Suppressor macrophage treated with lipopolysaccharide for 4 hours (primary cell): ENCODE measurements at regions not wholly inside any gene's neighbourhood (a gene's known extent, or its start where the extent isn't known, plus 50 kb on each side); places are given as distances from the start of the nearest gene placed in this dataset.

Experiments
- DNase-seq: peaks from one replicate; pipeline ENCODE4 v3.0.0-alpha.2; 2020

DNA sequence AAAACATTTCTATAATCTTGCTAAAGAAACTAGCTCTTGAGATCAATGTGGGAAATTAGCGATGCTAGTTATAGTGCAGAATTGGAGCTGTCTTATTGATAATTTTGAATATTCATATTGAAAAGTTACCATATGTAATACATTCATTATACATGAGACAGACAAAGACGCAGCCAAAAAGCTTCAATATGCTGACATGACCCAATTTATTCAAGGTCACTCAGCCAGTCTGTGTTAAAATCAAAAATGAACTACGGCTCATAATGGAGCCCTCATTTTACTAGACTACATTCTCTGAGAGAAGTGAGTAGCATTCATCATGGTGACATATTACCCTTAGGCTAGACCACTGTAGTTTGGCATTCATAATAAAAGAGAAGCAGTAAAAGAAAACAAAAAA is 107.3 kb upstream of the GABRG2 start:
- no peak for DNase-seq

DNA sequence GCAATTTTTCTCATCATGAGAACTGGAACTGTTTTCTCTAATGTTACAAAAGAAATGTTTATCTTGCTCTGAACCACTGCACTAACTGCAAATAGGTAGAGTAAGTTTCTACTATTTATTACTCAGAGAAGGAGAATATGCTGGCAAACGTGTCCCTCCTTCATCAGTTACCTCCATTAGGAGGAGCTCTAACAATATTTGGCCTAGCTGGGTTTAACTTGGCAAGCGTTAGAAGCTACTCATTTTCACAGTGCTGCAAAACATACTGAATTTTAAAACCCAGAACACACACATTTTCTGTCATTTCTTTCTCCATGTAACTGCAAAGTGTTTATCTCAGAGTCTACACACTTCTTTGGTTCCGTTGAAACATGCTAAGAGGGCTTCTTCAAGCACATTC is 101.0 kb upstream of the GABRG2 start:
- peak; percentile 1 for DNase-seq

GRCh38 chr5:161975350-161975749 is 92.2 kb upstream of the GABRG2 start:
- DNase-seq: no peak

- DNase-seq: no peak
These were observed 79.5 kb upstream of the GABRG2 start for GRCh38 chr5:161988077-161988476.
